Right atrium auricular region (tissue), 2 donors: ENCODE measurements at regions not wholly inside any gene's neighbourhood (a gene's known extent, or its start where the extent isn't known, plus 50 kb on each side); places are given as distances from the start of the nearest gene placed in this dataset.

Experiments used
- DNase-seq: peaks from one replicate; pipeline ENCODE4 v3.0.0-alpha.2; 2019; ENCODE audit warnings: low spot score
- H3K27ac ChIP-seq, 2 donors: fragments of 200-600 bp; sonication (generic); 1 replicate in 1 of 2; 2 replicates in 1 of 2; pipeline ENCODE4 v1.5.1; 2016 to 2019
- H3K27me3 ChIP-seq, 2 donors: fragments of 200-600 bp; sonication (generic); one replicate each; pipeline versions ENCODE4 v1.5.1 to v1.6.0; 2017 to 2019
- H3K36me3 ChIP-seq: fragments of 200-600 bp; sonication (generic); one replicate; pipeline ENCODE4 v1.5.1; 2016
- H3K4me1 ChIP-seq, 2 donors: fragments of 200-600 bp; sonication (generic); one replicate each; pipeline versions ENCODE4 v1.5.1 to v1.6.0; 2017 to 2019
- H3K4me3 ChIP-seq, 2 donors: fragments of 200-600 bp; sonication (generic); 1 replicate in 1 of 2; 2 replicates in 1 of 2; pipeline ENCODE4 v1.5.1; 2017 to 2019; ENCODE audit warnings: mild to moderate bottlenecking in 1 of 2, moderate library complexity in 1 of 2
- H3K9me3 ChIP-seq, 2 donors: fragments of 200-600 bp; sonication (generic); one replicate each; pipeline ENCODE4 v1.5.1; 2019
- TF ChIP-seq, protein P1 (sequence below), 2 donors: fragments of 200-600 bp; sonication (generic); IDR thresholded peaks; one replicate each; pipeline ENCODE4 v1.5.1; 2019; ENCODE audit warnings: antibody characterized with exemption in 2 of 2

DNA sequence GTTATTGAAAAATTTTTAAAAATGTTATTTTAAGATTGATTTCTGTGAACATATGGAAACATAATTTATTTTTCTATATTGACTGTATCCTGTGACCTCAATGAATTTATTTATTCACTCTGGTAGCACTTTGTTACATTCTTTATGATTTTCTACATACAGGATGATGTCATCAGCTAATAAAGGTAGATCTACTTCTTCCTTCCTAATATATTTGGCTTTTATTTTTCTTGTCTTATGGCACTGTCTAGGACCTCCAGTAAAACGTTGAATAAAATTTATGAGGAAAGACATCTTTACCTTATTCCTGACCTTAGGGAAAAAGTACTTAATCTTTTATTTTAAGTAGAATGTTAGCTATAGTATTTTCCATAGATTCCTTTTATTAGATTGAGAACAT, 78.8 kb upstream of the MAF start:
- TF ChIP-seq, protein P1, sequence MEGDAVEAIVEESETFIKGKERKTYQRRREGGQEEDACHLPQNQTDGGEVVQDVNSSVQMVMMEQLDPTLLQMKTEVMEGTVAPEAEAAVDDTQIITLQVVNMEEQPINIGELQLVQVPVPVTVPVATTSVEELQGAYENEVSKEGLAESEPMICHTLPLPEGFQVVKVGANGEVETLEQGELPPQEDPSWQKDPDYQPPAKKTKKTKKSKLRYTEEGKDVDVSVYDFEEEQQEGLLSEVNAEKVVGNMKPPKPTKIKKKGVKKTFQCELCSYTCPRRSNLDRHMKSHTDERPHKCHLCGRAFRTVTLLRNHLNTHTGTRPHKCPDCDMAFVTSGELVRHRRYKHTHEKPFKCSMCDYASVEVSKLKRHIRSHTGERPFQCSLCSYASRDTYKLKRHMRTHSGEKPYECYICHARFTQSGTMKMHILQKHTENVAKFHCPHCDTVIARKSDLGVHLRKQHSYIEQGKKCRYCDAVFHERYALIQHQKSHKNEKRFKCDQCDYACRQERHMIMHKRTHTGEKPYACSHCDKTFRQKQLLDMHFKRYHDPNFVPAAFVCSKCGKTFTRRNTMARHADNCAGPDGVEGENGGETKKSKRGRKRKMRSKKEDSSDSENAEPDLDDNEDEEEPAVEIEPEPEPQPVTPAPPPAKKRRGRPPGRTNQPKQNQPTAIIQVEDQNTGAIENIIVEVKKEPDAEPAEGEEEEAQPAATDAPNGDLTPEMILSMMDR (IDR thresholded peaks at IDR 0.05) = no peak
- Histone ChIP-seq H3K4me1 (no peaks in the 10 kb centered on the region), H3K36me3 (no peaks in the 10 kb centered on the region), H3K4me3 (no peak overlapping the region), H3K27me3 (no peaks in the 10 kb centered on the region), H3K27ac (no peak overlapping the region), H3K9me3 (peaks cover 0 to 6% of the 10 kb centered on the region in 2 donors)
- no peak for DNase-seq

DNA sequence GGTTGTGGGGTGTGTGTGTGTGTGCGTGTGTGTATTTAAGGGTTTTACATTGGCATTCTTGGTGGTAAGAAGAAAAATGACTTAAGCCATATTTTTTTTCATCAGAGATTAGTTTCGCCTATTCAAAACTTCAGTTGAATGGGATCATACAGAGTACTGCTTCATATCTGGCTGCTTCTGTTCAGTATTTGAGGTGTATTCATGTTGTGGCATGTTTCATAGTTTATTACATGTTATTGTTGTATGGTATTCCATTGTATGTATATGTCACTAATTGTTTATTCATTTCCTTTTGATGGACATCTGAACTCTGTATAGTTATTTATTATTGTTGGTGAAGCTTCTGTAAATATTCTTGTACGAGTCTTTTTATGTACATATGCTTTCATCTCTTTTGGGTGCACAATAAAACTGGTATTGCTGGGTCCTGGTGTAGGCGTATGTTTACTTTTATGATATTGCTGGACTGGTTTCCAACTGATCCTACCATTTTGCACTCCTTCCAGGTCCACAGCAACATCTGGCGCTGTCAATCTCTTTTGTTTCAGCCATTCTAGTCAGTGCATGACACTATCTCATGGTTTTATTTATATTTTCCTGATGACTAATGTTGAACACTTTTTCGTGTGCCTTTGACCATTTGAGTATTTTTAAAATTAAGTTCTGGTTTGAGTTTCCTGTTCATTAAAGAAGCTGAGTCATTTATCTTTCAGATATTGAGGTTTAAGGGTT, 77.4 kb upstream of the MAF start:
- Histone ChIP-seq H3K27ac (no peak overlapping the region), H3K9me3 (peaks cover 0 to 6% of the 10 kb centered on the region in 2 donors), H3K27me3 (no peaks in the 10 kb centered on the region), H3K36me3 (no peaks in the 10 kb centered on the region), H3K4me1 (no peaks in the 10 kb centered on the region), H3K4me3 (no peak overlapping the region)
- DNase-seq = no peak
- TF ChIP-seq, protein P1 (IDR thresholded peaks at IDR 0.05) = no peak

DNA sequence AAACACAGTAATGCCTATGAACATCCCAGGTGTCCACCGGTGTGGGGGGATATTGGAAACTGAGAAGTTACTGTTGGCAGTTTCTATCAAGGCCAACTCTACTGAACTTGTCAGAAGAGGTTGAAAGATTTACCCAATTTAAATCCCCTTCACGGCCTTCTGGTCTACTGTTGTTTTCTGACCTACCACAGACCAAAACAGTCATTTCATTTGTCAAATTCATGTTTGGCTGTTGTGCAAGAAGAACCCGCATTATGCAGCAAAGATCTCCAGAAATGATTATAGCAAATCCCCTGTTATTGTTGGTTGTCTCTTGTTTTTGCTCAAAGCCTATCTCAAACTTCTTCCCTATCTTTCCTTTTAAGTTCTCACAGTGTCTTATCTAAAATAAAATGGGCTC, 73.1 kb upstream of the MAF start:
- no peak for DNase-seq
- Histone ChIP-seq H3K4me1 (no peaks in the 10 kb centered on the region), H3K27ac (no peak overlapping the region), H3K9me3 (no peaks in the 10 kb centered on the region), H3K27me3 (no peaks in the 10 kb centered on the region), H3K4me3 (no peak overlapping the region), H3K36me3 (no peaks in the 10 kb centered on the region)
- TF ChIP-seq, protein P1 (IDR thresholded peaks at IDR 0.05) = no peak

DNA sequence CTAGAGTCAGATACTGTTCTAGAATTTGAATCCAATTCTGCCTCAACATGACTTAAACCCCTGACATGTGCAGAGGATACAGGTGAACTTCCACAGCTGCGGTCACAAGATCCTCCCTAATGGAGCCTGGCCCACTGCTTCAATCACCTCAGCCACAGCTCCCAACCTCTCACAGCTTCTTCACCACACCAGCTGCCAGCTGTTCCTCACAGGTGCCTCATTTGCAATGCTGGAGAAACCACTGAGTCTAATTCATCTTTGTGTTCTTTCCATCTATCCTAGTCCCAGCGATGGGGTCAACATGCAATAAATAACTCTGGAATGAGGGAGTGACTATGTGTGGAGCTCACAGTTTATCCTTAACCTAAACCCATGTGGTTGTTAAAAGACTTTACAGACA, 72.0 kb upstream of the MAF start:
- H3K9me3 ChIP-seq = no peaks in the 10 kb centered on the region
- H3K27ac ChIP-seq = no peak overlapping the region
- no peaks in the 10 kb centered on the region for H3K27me3 ChIP-seq
- no peak overlapping the region for H3K4me3 ChIP-seq
- no peaks in the 10 kb centered on the region for H3K4me1 ChIP-seq
- TF ChIP-seq, protein P1 (IDR thresholded peaks at IDR 0.05) = no peak
- no peak for DNase-seq
- no peaks in the 10 kb centered on the region for H3K36me3 ChIP-seq

DNA sequence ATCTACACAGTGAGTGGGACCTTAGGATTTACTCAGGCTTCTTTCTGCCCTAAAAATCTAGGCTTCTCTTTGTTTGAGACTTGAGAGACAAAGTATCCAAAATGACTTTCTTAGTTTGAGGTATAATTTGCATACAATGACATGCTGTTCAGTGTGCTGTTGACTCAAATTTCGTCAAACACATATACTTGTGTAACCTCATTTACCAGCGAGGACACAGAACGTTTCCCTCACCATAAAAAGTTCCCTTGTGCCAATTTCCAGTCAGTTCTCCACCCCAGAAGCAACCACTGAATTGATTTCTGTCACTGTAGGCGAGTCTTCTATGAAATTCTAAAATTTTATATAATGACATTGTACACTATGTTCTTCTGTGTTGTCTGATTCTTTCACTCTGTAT, 68.0 kb upstream of the MAF start:
- Histone ChIP-seq H3K4me1 (no peaks in the 10 kb centered on the region), H3K27me3 (no peaks in the 10 kb centered on the region), H3K4me3 (no peak overlapping the region), H3K27ac (no peak overlapping the region), H3K36me3 (no peaks in the 10 kb centered on the region), H3K9me3 (no peaks in the 10 kb centered on the region)
- TF ChIP-seq, protein P1 (IDR thresholded peaks at IDR 0.05) = no peak
- no peak for DNase-seq

DNA sequence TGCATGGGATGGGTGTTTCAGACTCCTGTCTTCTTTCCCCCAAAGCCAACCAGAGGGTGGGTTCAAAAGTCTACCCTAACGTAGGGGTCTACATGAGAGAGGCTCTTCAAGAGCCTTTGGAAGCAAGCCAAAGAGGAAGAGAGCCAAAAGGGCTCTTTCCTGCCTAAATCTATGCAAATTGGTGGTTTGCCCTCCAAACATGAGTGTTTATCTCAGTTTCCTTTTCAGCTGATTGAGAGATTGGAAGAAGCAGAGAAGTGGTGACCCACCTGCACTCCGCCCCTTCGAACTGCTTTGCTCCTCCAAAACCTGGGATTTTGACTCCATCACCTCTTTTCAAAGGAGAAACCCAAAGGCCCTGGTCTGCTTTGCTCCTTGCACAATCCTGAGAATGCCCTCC, 65.4 kb upstream of the MAF start:
- Histone ChIP-seq H3K27ac (no peak overlapping the region), H3K27me3 (no peaks in the 10 kb centered on the region), H3K4me1 (no peaks in the 10 kb centered on the region), H3K4me3 (no peak overlapping the region), H3K9me3 (peaks cover 0 to 6% of the 10 kb centered on the region in 2 donors), H3K36me3 (no peaks in the 10 kb centered on the region)
- TF ChIP-seq, protein P1 (IDR thresholded peaks at IDR 0.05) = no peak
- DNase-seq = no peak
